ENCODE measurements at regions not wholly inside any gene's neighbourhood (a gene's known extent, or its start where the extent isn't known, plus 50 kb on each side); places are given as distances from the start of the nearest gene placed in this dataset.
"Not testable (repeated sequence)": the region's sequence is repeated elsewhere in the genome, so short reads cannot be mapped to it uniquely, and the experiment has no call there.

- DNase-seq: no peak
Measured at GRCh38 chr4:148634476-148634875, 192.3 kb upstream of the NR3C2 start.

DNA sequence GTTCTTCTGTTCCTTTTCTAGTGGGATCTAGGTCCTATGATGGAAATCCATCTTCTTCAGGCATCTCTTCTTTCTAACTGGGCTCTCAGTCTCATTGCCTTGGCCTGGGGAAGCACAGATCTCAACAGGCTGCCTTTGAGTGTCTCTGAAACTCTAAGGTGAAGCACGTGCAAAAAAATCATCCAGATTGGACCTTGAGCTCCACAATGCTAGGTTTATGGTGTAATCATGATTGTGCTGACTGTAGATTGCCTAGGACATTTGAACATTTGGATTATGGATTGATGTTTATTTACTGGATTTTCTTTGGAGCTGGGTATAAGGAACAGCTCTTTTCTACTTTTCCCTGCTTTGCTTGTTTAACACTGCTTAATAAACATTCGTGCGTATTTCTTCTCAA lies 191.5 kb upstream of the NR3C2 start:
- DNase-seq: no peak

DNA sequence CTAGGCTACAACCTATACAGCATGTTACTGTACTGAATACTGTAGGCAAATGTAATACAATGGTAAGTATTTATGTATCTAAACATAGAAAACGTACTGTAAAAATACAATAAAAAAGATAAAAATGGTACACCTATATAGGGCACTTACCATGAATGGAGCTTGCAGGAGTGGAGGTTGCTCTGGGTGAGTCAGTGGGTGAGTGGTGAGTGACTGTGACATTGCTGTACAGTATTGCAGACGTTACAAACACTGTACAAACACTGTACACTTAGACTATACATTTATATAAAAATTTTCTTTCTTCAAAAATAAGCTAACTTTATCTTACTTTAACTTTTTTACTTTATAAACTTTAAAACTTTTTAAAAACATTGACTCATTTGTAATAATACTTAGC lies 190.3 kb upstream of the NR3C2 start:
- DNase-seq: no peak

GRCh38 chr4:148630051-148630450 lies 187.8 kb upstream of the NR3C2 start:
- no peak for DNase-seq

DNA sequence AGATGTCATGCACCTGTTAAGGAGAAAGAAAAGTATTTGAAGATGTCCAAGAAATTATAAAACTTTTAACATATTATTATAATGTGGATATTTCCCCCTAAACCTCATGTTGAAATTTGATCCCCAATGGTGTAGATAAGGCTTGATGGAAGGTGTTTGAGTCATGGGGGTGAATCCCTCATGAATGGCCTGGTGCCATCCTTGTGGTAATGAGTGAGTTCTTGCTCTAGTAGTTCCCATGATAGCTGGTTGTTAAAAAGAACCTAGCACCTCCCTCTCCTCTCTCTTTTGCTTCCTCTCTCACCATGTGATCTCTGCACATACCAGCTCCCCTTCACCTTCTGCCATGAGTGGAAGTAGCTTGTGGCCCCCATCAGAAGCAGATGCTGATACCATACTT lies 176.6 kb upstream of the NR3C2 start:
- DNase-seq: no peak

GRCh38 chr4:148608968-148609367 lies 166.8 kb upstream of the NR3C2 start:
- DNase-seq: no peak

- not testable (repeated sequence) for DNase-seq
Measured at GRCh38 chr4:148598418-148599207, 156.4 kb upstream of the NR3C2 start.

DNA sequence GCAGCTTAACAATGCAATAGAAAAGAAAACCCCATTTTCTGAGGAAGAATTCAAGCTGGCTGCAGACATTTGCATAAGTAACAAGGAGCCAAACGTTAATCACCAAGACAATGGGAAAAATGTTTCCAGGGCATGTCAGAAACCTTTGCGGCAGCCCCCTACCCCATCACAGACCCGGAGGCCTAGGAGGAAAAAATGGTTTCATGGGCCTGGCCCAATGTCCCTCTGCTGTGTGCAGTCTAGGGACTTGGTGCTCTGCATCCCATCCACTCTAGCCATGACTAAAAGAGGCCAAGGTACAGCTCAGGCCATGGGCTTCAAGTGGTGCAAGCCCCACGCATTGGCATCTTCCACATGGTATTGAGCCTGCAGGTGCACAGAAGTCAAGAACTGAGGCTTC lies 147.0 kb upstream of the NR3C2 start:
- DNase-seq: no peak

- no peak for DNase-seq
Measured at GRCh38 chr4:148575577-148575976, 133.4 kb upstream of the NR3C2 start.

DNA sequence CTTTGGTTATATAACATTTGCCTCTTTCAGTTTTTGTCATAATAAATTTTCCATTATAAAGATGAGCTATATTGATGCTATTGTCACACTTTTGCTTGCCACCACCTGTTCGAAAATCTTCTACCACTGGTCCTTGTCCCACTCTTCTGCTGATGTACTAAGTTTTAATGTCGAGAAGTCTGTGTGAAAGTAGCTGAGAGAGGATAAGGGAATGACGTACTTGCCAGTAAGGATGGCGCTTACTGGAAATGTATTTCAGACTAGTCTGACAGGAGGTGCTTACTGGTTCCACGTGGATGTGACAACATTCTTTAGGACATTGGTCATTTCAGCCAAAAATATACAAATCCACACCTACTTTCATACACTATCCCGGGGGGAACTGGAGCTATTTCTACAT lies 132.7 kb upstream of the NR3C2 start:
- DNase-seq: no peak

DNA sequence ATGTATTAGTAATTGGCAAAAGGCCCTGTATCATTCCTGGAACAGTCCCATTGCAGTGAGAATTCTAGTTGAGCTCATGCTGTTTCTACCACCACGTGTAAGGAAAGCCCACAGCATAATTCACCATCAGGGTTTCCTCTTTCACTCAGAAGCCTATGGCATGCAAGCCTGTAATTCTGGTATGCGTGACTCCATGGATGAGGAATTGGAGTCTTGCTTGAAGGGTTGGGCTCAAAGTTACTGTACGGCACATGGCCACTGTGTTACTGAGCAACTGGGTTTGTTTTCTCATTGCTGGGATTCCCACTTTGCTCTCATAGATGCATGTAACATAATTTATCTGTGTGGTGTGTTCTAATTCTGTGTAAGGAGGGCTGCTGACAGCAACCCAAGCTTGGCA lies 132.3 kb upstream of the NR3C2 start:
- no peak for DNase-seq

- DNase-seq: no peak
Measured at GRCh38 chr4:148574066-148574465, 131.9 kb upstream of the NR3C2 start.

GRCh38 chr4:148573296-148573695 lies 131.1 kb upstream of the NR3C2 start:
- DNase-seq: no peak

GRCh38 chr4:148565801-148566200 lies 123.6 kb upstream of the NR3C2 start:
- no peak for DNase-seq

DNA sequence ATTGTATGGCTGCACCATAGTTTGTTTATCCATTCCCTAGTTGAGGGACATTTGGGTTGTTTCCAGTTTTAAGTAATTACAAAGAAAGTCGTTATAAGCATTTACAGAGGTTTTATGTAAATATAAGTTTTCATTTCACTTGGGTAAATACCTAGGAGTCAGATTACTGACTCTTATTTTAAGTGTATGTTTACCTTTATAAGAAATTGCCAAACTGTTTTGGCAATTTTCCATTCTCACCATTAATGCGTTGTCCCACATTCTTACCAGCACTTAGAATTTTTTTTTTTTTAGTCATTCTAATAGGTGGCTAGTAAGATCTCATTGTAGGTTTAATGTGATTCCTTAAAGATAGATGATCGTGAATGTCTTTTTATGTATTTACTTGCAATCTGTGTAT lies 121.5 kb upstream of the NR3C2 start:
- no peak for DNase-seq

- no peak for DNase-seq
Measured at GRCh38 chr4:148561467-148561866, 119.3 kb upstream of the NR3C2 start.

GRCh38 chr4:148557793-148558192 lies 115.6 kb upstream of the NR3C2 start:
- DNase-seq: no peak

DNA sequence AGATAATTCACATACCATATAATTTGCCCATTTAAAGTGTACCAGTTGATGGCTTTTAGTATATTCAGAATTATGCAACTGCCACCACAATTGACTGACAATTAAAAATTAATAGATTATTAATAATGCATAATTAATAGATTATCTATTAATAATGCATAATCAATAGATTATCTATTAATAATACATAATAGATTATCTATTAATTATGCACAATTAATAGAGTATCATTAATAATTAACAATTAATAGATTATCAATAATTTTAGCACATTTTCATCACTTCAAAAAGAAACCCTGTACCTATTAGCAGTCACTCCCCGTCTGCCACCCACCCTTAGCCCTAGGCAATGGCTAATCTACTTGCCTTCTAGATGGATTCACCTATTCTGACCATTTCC lies 108.6 kb upstream of the NR3C2 start:
- no peak for DNase-seq

DNA sequence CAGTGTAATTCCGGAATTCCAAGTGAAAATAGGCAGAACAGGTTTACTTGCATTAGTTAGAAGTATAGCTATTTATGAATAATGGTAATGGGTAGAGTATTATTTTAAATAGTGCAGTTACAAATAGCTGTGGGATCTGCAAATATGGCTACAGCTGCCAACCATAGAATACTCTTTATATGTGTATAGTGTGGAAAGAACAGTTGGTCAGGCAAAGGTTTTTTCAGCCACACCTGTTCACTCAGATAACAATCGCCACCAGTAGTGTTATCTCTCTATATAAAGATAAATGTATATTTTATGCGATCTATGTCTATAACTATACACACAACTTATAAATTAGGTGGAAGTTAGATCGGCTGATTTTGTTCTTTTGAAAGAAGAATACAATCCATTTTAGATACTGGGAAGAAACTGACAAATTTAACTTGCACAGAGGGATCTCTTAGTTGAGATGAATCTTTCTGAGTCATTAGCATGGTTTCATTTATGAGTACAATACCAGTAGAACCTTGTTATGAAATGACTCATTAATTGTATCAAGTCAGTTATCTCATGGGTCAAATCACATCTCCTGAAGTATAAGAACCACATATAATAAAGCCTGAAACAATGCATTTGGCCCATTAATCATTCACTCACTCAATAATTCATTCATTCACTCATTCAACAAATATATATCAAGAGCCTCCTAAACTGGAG lies 100.9 kb upstream of the NR3C2 start:
- no peak for DNase-seq

DNA sequence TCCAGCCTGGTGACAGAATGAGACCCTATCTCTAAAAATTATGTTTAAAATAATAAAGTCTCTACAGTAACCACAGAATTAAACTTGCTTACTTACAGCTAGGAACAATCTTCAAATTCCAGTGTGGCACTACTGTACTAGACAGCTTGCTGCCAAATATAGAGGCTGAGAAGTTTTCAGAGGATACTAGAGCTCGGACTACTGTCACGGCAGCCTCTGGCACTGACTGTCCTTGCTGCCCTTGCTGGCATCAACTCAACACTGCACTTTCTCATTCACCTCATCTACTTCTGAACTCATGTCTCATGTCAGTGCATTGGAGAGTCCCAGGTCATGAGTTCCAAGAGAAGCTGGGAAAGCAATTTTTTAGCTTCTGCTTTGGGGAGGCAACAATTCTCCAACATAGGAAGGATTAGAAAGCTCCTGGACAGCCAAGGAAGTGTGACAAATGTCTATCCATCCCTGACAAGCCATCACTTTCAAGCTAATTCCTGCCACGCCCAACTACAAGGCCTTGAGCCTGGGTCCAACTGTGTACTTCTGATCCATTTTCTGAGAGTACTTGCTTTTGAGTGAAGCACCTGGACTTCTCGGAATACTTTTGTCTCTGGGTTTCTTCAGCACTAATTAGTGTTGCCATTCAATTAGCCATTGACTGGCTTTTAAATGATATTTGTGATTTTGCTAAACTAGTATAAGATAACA lies 98.6 kb upstream of the NR3C2 start:
- no peak for DNase-seq

DNA sequence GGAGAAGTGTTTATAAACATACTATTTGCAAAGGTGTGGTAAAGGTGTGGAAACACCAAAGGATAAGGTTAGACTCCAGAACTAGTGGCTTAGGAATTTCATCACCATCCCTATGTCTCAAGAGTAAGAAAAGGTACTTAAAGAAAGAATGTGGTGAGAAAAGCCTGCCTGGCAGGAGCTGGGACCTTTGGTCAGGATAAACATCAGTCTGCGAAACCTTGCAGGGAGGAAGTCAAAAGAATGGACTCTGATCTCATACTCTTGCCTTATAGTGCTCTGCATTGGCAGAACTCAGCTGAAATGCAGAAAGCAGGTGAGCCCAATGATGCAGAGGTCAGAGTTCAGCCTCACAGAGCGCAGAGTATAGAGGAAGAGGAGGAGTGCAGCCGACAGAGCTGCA lies 97.2 kb upstream of the NR3C2 start:
- DNase-seq: no peak

GRCh38 chr4:148533851-148534250 lies 91.6 kb upstream of the NR3C2 start:
- not testable (repeated sequence) for DNase-seq

- DNase-seq: no peak
Measured at GRCh38 chr4:148530114-148530513, 87.9 kb upstream of the NR3C2 start.

DNA sequence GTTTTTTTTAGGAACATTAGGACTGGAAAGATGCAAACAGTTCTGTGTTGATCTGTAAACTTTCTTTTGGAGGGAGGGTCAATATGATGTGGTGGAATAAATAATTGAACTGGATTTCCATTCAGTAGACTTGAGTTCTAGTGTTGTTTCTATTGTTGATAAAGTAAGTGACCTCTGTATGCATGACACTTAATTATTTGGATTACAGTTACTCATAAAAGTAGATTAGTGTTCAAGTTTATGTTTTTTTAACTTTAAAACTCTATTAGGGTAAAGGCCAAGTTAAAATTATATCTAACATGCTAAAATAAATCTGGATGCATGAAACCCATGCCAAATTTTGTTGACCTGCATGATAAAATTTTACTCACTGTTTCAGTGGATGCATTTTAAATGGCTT lies 85.4 kb upstream of the NR3C2 start:
- no peak for DNase-seq

Measured in NCI-H82 (cell line).